HepG2 (cell line): ENCODE measurements at regions not wholly inside any gene's neighbourhood (a gene's known extent, or its start where the extent isn't known, plus 50 kb on each side); places are given as distances from the start of the nearest gene placed in this dataset.
A peak's percentile ranks its signal among the peaks of the same experiment; 100 is the strongest.

Source experiments
- ATAC-seq: fragments of 200-7000 bp; cut with Tn5 transposase; 3 replicates; pipeline ENCODE4 v1.9.1; 2020; ENCODE audit warnings: mild to moderate bottlenecking, moderate library complexity
- BruUV-seq: library from RNA; stranded (reverse); fragments of 400-500 nt; replicated peaks from 2 replicates; lab custom pipeline; 2021; lab: Mats Ljungman, UMichigan
- CTCF ChIA-PET: fragments of 300-600 bp; formaldehyde crosslinking; extraction: SDS; loops from one replicate; lab custom pipeline; 2021; ENCODE audit warnings: low total read pairs, inconsistent platforms, low intra/inter-chr PET ratio; lab: Yijun Ruan, JAX
- POLR2A ChIA-PET: fragments of 350-600 bp; sonication (Branson Sonifier 250); formaldehyde crosslinking; loops from one replicate; lab custom pipeline; 2020; ENCODE audit warnings: antibody characterized with exemption, inconsistent platforms; lab: Yijun Ruan, JAX
- DNase-seq: peaks from one replicate; pipeline ENCODE4 v3.0.0-alpha.2; 2015; ENCODE audit warnings: low spot score
- FAIRE-seq: peaks from 3 replicates; lab custom pipeline; 2011; peaks lifted over from hg19 to GRCh38; lab: Jason Lieb, UNC
- H2AFZ ChIP-seq: one replicate; pipeline ENCODE4 v1.6.1; 2011; ENCODE audit warnings: low read length, inconsistent platforms
- H3K27ac ChIP-seq: fragments of 300-600 bp; 3 replicates; pipeline ENCODE4 v1.8.0; 2011; ENCODE audit warnings: mixed run types, mild to moderate bottlenecking, mixed read lengths, low read length, inconsistent platforms; ENCODE audit not compliant: insufficient read depth; ENCODE audit errors: extremely low read length
- H3K27me3 ChIP-seq, 2 experiments: fragments of 200-600 bp in 1 of 2; 2 replicates in 1 of 2; 3 replicates in 1 of 2; pipeline versions ENCODE4 v1.6.0 to v1.8.0; 2011; ENCODE audit warnings: low read length in 2 of 2, mild to moderate bottlenecking in 2 of 2, moderate library complexity in 2 of 2, inconsistent platforms in 1 of 2; ENCODE audit not compliant: insufficient read depth in 2 of 2, control insufficient read depth in 1 of 2
- H3K36me3 ChIP-seq, 2 experiments: fragments of 200-600 bp in 1 of 2; replicated peaks in 1 of 2; 2 replicates in 1 of 2; 3 replicates in 1 of 2; pipeline versions ENCODE4 v1.5.1 to v1.8.0; 2011; ENCODE audit warnings: low read length in 2 of 2, inconsistent platforms in 1 of 2; ENCODE audit not compliant: insufficient read depth in 2 of 2, control insufficient read depth in 1 of 2
- H3K4me1 ChIP-seq: 2 replicates; pipeline ENCODE4 v1.5.1; 2012; ENCODE audit warnings: low read length, inconsistent platforms; ENCODE audit not compliant: insufficient read depth
- H3K4me2 ChIP-seq: 2 replicates; pipeline ENCODE4 v1.6.0; 2011; ENCODE audit warnings: low read depth, low read length, inconsistent platforms
- H3K4me3 ChIP-seq, 3 experiments: fragments of 200-600 bp in 1 of 3; sonication (generic), shearing (Covaris generic) in 1 of 3; replicated peaks in 1 of 3; 2 replicates each; pipeline ENCODE4 v1.5.1; 2011 to 2016; ENCODE audit warnings: low read length in 3 of 3, inconsistent platforms in 2 of 3, low read depth in 2 of 3, mild to moderate bottlenecking in 2 of 3, control low read depth in 1 of 3, mixed read lengths in 1 of 3; ENCODE audit not compliant: insufficient read depth in 1 of 3
- H3K79me2 ChIP-seq: one replicate; pipeline ENCODE4 v1.6.1; 2011; ENCODE audit warnings: low read length, inconsistent platforms; ENCODE audit not compliant: insufficient read depth
- H3K9ac ChIP-seq: 2 replicates; pipeline ENCODE4 v1.6.0; 2011; ENCODE audit warnings: mild to moderate bottlenecking, low read depth, low read length, inconsistent platforms; ENCODE audit not compliant: insufficient read depth
- H3K9me3 ChIP-seq: 2 replicates; pipeline ENCODE4 v1.5.1; 2012; ENCODE audit warnings: mild to moderate bottlenecking, low read length
- H4K20me1 ChIP-seq: 2 replicates; pipeline ENCODE4 v1.6.0; 2011; ENCODE audit warnings: inconsistent platforms, mild to moderate bottlenecking, low read length, moderate library complexity; ENCODE audit not compliant: insufficient read depth
- ETV6 ChIP-seq: sonication (generic); formaldehyde crosslinking; conservative IDR thresholded peaks from 2 replicates; pipeline ENCODE4 v1.4.0; 2020; ENCODE audit warnings: missing genetic modification reagents
- HIVEP1 ChIP-seq: sonication (generic); formaldehyde crosslinking; IDR thresholded peaks from 2 replicates; pipeline ENCODE4 v1.4.0; 2020; ENCODE audit warnings: mild to moderate bottlenecking, missing genetic modification reagents
- ZNF629 ChIP-seq: sonication (generic); formaldehyde crosslinking; conservative IDR thresholded peaks from 2 replicates; pipeline ENCODE4 v1.5.0; 2020; ENCODE audit warnings: missing genetic modification reagents
- ZNF7 ChIP-seq: IDR thresholded peaks from 2 replicates; pipeline ENCODE4 v1.6.1; 2016; ENCODE audit warnings: missing biosample characterization, missing genetic modification reagents
- WGBS: methylation state at CpG from one replicate; pipeline ENCODE4 v1.1.6; 2017; ENCODE audit warnings: low lambda C conversion rate; 5-methylcytosine and 5-hydroxymethylcytosine counted together
- in situ Hi-C: cut with HindIII; loops from 2 replicates; pipeline ENCODE4 v1.10.0; 2017; ENCODE audit warnings: low pct_unique_long_range_greater_than_20kb; ENCODE audit not compliant: extremely low pct_ligation_motif_present
- intact Hi-C: fragments of 100-400 bp; cut with micrococcal nuclease; formaldehyde crosslinking; loops from one replicate; pipeline ENCODE4 v1.10.0; 2022; ENCODE audit not compliant: unreplicated experiment
- TF ChIP-seq, protein P1 (sequence below): sonication (generic); formaldehyde crosslinking; IDR thresholded peaks from 2 replicates; pipeline ENCODE4 v1.5.0; 2020; ENCODE audit warnings: missing genetic modification reagents, mild to moderate bottlenecking, borderline replicate concordance
- TF ChIP-seq, protein P2 (sequence below): IDR thresholded peaks from 2 replicates; pipeline ENCODE4 v1.6.1; 2016; ENCODE audit warnings: missing compliant biosample characterization, missing genetic modification reagents, borderline replicate concordance

DNA sequence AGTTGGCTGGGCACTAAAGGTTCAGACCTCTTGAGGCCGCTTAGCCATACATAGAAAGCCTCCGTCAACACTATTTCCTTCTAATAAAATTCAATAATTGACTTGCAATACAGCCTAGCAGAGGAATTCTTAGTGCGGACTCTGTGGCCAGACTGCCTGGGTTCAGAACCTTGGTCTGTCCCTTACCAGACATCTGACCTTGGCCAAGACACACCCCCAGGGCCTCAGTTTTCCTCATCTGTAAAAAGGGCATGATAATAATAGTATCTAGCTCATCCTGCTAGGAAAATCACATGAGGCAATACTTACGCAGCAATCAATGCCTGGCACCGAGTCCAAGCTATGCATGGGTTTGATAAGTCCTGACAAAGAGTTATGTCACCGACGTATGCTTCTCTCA is 148.2 kb upstream of the SOD1 start:
- Histone ChIP-seq H3K9me3 (no peaks in the 10 kb centered on the region), H3K36me3 (no peaks in the 10 kb centered on the region), H3K27me3 (no peaks in the 10 kb centered on the region), H3K79me2 (no peaks in the 10 kb centered on the region), H4K20me1 (no peaks in the 10 kb centered on the region), H3K9ac (no peak overlapping the region), H3K27ac (no peak overlapping the region), H2AFZ (no peak overlapping the region)
- in situ Hi-C loops = no loop called here
- 88% methylated on average over 6 of the region's 7 CpGs for WGBS
- TF ChIP-seq ETV6 (CRISPR knock-in tag) = no peak
- 0 out of 2 replicates have a peak, but pooled peaks have one; percentile 18 for TF ChIP-seq ZNF629 (CRISPR knock-in tag)
- TF ChIP-seq, protein P1, sequence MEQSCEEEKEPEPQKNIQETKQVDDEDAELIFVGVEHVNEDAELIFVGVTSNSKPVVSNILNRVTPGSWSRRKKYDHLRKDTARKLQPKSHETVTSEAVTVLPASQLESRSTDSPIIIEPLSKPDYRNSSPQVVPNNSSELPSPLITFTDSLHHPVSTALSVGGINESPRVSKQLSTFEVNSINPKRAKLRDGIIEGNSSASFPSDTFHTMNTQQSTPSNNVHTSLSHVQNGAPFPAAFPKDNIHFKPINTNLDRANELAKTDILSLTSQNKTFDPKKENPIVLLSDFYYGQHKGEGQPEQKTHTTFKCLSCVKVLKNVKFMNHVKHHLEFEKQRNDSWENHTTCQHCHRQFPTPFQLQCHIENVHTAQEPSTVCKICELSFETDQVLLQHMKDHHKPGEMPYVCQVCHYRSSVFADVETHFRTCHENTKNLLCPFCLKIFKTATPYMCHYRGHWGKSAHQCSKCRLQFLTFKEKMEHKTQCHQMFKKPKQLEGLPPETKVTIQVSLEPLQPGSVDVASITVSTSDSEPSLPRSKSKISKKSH (CRISPR knock-in tag) = no peak
- no peak for TF ChIP-seq ZNF7
- no peak for TF ChIP-seq HIVEP1 (CRISPR knock-in tag)
- TF ChIP-seq, protein P2, sequence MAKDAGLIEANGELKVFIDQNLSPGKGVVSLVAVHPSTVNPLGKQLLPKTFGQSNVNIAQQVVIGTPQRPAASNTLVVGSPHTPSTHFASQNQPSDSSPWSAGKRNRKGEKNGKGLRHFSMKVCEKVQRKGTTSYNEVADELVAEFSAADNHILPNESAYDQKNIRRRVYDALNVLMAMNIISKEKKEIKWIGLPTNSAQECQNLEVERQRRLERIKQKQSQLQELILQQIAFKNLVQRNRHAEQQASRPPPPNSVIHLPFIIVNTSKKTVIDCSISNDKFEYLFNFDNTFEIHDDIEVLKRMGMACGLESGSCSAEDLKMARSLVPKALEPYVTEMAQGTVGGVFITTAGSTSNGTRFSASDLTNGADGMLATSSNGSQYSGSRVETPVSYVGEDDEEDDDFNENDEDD (CRISPR knock-in tag) = no peak
- TF ChIP-seq, all 625 proteins: peak for 1
- ATAC-seq (no peak), DNase-seq (no peak), FAIRE-seq (no peak)
- H3K4me2 ChIP-seq = no peak overlapping the region
- BruUV-seq = no TSS peak
- ChIA-PET CTCF (no interaction called here), POLR2A (no interaction called here)
- H3K4me3 ChIP-seq = no peak overlapping the region
- H3K4me1 ChIP-seq = no peaks in the 10 kb centered on the region
- intact Hi-C loops = no loop called here
